GM21717 (cell line): ENCODE measurements at regions not wholly inside any gene's neighbourhood (a gene's known extent, or its start where the extent isn't known, plus 50 kb on each side); places are given as distances from the start of the nearest gene placed in this dataset.
A peak's percentile ranks its signal among the peaks of the same experiment; 100 is the strongest.
"Not testable (repeated sequence)": the region's sequence is repeated elsewhere in the genome, so short reads cannot be mapped to it uniquely, and the experiment has no call there.

ENCODE experiments used
- ATAC-seq: cut with Tn5 transposase; IDR thresholded peaks from one replicate; pipeline ENCODE4 v1.9.1; 2021; ENCODE audit warnings: mild to moderate bottlenecking, moderate library complexity; ENCODE audit not compliant: unreplicated experiment

GRCh38 chr12:33588725-33589405 lies 149.2 kb upstream of the SYT10 start:
- no peak for ATAC-seq

- no peak for ATAC-seq
These were observed 150.0 kb upstream of the SYT10 start for GRCh38 chr12:33589576-33590114.

DNA sequence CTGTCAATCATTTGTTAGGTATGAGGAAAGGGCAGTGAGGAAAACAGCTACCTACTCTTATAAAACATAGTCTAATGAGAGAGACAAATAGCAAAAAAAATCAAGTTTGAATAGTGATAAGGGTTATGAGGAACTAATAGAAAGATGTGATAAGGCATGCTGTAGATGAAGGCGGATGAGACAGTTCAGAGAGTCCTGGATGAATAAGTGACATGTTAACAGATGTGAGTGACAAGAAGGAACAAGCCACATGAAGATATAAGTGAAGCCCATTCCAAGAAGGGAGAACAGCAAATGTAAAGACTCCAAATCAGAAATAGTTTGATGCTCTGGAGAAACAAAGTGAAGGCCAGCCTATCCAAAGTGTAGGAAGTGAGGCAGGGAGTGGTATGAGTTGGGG lies 154.1 kb upstream of the SYT10 start:
- ATAC-seq = no peak

- ATAC-seq = no peak
These were observed 156.4 kb upstream of the SYT10 start for GRCh38 chr12:33596061-33596460.

- no peak for ATAC-seq
These were observed 157.2 kb upstream of the SYT10 start for GRCh38 chr12:33596814-33597213.

GRCh38 chr12:33602515-33602914 lies 162.9 kb upstream of the SYT10 start:
- ATAC-seq = no peak

- ATAC-seq = no peak
These were observed 166.1 kb upstream of the SYT10 start for GRCh38 chr12:33605757-33606156.

DNA sequence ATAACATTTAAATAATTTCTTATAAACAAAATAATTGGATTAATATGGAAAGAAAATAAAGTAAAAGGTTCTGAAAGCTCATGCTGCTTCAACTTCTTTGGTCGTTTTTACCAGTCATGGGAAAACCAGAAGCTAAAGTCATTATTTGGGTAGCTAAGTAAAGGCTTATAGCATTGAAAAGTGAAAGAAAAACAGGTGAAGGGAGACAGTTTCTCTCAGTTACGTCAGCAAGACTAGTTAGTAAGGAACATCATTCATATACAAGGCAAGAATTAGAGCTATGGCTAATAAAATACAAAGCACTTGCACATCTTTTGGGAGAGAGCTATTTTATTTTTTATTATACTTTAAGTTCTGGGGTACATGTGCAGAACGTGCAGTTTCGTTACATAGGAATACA lies 170.3 kb upstream of the SYT10 start:
- peak; percentile 55 for ATAC-seq

DNA sequence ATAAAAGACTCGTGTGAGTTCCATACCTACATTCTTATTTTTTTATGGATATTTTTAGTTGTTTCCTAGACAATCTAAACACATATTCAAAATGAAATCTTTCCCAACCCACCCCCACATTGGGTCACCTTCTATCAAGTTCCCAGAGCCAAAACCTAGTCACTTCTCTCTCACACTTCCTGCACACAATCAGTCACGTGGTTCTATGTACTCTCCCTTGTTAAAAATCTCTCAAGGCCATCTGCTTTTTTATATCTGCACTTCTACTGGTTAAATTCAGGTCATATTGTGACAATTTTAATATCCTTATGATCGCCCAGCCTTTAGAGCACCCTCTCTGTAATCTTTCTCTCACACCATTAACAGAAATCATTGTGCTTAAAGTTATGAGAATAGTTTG lies 175.0 kb upstream of the SYT10 start:
- no peak for ATAC-seq

DNA sequence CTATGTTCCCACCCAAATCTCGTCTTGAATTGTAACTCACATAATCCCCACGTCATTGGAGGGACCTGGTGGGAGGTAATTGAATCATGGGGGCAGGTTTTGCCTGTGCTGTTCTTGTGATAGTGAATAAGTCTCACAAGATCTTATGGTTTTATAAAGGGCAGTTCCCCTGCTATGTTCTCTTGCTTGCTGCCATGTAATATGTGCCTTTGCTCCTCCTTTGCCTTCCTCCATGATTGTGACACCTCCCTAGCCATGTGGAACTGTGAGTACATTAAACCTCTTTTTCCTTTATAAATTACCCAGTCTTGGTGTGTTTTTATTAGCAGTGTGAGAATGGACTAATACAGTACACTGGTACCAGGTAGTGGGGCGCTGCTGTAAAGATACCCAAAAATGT lies 177.6 kb upstream of the SYT10 start:
- no peak for ATAC-seq

GRCh38 chr12:33628087-33628486 lies 188.5 kb upstream of the SYT10 start:
- ATAC-seq = no peak

- peak; percentile 81 for ATAC-seq
These were observed 194.9 kb upstream of the SYT10 start for GRCh38 chr12:33634544-33634943.

DNA sequence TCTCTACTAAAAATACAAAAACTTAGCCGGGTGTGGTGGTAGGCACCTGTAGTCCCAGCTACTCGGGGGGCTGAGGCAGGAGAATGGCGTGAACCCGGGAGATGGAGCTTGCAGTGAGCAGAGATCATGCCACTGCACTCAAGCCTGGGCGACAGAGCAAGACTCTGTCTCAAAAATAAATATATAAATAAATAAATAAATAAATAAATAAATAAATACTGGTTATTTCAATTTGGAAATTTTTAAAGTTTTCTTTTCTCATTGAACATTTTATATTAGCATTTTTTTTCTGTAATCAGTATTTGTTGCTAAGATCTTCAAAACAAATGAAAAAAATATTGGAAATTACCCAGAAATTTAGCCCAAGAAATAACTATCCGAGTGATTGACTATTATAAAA lies 197.3 kb upstream of the SYT10 start:
- ATAC-seq = not testable (repeated sequence)

DNA sequence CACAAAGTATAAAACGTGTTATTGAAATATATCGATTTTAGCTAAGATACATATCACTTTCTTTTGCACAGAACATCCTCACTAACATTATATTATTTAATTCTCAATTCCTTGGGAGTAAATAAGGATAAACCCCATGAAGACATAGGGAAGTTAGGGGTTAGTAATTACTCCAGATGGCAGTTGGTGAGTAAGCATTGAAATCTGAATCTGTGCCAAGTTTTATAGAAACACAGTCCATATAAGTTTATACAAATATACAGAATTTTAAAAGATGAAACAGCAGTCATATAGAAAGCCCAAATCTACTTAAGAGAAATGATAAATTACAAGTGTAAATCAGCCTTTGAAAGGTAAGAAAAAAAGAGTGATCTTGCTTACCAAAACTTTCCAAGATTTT lies 200.4 kb upstream of the SYT10 start:
- ATAC-seq = no peak

- no peak for ATAC-seq
These were observed 210.4 kb upstream of the SYT10 start for GRCh38 chr12:33649992-33650391.

GRCh38 chr12:33650832-33651231 lies 211.2 kb upstream of the SYT10 start:
- ATAC-seq = no peak

DNA sequence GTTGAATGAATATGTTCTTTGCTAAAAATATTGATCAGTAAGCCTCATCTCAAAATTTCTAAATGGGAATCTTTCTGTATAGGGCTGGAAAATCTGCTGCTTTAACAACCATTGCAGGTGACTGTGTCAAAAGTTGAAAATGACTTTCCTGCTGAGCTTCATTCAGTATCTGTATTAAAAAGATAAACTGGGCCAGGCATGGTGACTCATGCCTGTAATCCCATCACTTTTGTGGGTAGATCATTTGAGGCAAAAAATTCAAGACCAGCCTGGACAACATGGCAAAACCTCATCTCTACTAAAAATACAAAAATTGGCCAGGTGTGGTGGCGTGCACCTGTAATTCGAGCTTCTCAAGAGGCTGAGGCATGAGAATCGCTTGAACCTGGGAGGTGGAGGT lies 213.7 kb upstream of the SYT10 start:
- no peak for ATAC-seq

DNA sequence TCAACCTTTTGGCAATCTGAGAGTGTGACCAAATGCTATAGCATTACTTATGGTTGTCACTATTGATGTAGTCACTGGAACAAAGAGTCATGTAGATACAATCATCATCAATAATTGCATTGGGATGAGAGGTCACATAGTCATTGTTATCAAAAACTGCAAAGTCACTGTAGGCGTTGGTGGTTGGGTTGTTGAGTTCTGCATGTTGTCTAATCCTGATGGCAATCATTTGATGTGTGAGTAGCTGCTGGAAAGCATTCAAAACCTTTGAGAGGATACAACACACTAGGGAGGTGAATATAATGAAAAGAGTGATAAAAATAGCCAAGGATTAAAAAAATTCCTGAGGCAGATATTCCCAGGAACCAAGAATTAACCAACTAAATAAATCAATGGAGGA lies 214.7 kb upstream of the SYT10 start:
- ATAC-seq = no peak

DNA sequence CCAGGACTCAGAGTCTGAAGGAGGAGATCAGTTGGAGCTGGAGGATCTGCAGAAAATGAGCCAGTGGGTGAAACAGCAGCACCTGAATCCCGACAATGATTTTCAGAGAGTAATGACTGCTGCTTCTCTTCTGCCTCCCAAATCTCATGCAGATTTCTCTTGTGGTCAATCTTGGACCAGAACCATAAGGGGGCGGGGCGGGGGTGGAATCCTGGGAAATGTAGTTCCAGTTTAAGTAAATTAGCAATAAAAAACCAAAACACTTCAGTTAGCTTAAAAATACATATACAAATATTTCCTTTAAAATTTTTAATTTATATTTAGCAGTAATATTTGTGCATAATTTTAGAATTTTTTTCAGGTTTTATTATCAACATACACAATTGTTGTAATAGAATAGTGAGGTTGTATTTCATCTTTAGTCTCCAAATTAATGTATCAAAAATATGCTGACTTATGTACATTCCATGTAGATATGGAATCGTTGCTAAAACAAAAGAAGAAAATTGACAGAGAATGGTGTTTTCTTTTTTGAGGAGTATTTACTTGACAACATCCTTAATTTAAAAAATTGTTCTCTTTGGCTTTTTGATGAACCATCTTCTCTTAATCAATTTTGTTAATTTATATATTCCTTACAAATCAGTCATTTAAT lies 223.5 kb upstream of the SYT10 start:
- no peak for ATAC-seq

DNA sequence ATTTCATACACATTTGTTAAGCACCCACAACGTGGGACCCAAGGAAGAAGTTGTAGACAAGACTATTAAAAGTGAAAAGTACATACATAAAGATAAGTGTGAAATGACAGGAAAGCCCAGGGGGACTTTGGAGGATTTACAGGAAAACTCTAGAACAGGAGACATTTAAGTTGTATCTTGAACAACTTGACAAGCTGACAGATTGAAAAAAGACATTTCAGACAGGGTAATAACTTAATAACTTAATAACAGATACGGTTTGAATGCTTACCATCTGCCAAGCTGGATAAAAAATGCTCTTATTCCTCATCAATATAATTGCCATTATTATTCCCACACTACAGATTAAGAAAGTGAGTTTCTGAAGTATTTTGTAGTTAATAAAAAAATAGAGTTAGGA lies 229.7 kb upstream of the SYT10 start:
- no peak for ATAC-seq

DNA sequence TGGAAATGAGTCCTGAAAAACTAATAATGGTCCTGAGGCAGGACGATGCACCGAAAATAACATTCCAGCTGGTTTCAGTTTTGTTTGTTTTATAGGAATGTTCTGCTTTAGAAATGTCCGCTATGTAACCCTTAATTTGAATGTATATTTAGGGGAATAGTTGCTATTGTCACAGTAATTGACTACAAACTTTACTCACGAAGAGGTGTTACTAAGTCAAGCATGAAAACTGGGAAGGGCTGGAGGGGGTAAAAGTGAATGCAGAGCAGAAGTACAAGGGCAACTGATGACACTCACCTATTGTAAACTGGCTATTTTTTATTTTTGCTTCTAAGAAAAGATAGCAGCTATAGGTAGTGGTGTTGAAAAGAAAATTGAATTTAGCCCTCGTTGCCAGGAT lies 230.7 kb upstream of the SYT10 start:
- no peak for ATAC-seq

DNA sequence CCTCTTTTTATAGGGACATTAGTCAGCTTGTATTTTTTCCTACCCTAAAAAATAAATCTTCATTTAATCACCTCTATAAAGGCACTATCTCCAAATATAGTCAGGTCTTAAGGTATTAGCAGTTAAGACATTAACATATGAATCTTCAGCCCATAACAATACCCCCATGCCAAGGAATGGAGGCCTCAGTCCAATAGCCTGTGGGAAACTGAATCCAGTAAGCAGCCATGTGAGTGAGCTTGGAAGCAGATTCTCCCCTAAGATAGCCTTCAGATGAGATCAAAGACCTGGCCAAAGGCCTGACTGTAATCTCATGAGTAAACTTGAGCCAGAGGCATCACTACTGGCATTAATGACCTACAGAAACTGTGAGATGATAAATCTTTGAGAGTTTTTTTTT lies 232.1 kb upstream of the SYT10 start:
- ATAC-seq = no peak
